NCI-H1417 treated with DMSO at 0.1 percent for 48 hours (cell line): ENCODE measurements at regions not wholly inside any gene's neighbourhood (a gene's known extent, or its start where the extent isn't known, plus 50 kb on each side); places are given as distances from the start of the nearest gene placed in this dataset.
"Not testable (repeated sequence)": the region's sequence is repeated elsewhere in the genome, so short reads cannot be mapped to it uniquely, and the experiment has no call there.

Experiments used
- DNase-seq: peaks from one replicate; lab custom pipeline; 2025; lab: John Stamatoyannopoulos, UW

- DNase-seq, result no peak
These were observed 2216.6 kb upstream of the WWC1 start for GRCh38 chr5:166074582-166075481.

DNA sequence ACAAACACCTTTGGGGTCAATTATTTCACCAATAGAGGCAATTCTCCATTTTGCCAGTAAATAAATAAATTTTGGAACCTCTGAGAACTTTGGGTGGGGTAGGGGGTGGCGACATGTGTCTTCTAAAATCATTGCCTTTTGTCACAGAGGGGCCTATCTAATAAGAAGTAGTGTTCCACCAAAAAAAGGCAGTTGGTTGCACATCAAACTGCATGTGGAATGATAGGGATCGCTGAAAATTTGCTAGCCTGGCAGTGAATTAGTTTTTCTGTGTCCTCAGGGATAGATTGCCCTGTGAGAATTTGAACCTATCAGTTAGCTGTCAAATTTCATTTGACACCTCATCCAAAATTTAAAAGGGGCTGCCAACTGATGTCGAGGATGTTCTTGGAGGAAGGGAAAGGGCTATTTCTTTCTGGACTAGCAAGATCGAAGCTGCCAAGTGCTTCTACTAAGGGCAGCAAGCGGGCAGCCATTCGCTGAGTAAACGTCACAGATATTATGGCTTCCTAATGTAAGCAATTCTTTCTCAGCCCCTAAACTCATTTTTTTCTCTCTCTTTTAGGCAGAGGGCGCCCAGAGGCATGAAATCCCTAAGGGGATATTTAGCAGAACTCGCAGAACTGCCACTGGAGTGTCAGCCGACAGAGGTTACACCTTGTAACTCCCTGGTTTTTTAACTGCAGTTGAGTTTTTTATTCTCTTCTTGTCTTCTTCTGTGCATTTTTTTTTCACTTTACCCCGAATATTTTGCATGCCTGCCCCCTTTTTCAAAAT, 2208.1 kb upstream of the WWC1 start:
- no peak for DNase-seq

DNA sequence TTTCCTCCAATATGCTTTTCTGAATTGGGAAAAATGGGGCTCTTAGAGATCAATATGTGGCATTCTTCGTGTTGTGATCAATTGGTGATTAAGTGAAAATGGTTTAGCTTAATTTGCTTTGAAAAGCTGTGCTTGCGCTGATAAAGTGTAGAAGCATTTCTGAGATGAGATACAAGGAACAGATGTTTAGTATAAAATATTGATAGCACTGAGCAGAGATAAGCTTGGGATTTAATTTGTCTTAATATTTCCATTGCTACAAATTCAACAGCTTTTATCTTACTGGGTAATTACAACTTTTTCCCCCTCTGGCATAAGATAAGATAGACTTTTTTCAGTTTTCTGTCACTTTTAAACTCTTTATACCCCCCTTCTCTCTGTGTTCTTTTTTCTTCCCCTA, 2204.9 kb upstream of the WWC1 start:
- no peak for DNase-seq

DNA sequence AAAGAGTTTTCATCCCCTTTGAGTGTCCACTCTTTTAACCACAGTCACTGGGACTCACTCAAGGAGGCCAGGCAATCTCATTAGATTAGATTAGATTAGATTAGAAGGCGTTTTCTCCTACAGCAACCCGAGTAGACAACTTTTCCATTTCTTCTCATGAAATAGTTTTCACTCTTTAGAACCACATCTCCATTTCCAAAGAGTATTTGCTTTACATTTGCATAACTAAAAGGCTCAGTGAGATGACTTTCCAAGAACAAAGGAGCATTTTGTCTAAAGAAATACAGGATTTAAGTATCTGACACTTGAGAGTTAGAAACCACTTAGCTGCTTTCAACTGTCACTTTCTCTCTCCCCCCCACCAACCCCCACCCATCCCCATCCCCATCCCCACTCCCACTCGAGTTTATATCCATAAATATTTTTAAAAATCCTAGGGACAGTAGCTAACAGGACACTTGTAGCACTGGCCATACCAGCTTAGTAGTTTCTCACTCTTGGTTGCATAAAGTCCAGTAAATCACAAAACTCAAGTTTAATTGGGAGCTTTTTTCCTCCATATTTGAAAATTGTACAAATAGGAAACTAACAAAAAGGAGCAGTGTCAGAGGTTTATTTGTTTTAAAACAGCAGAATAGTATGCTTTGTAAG, 2202.9 kb upstream of the WWC1 start:
- no peak for DNase-seq

GRCh38 chr5:166091931-166092330, 2199.5 kb upstream of the WWC1 start:
- no peak for DNase-seq

GRCh38 chr5:166093312-166093711, 2198.1 kb upstream of the WWC1 start:
- DNase-seq, result no peak

GRCh38 chr5:166102947-166103346, 2188.5 kb upstream of the WWC1 start:
- DNase-seq, result no peak

DNA sequence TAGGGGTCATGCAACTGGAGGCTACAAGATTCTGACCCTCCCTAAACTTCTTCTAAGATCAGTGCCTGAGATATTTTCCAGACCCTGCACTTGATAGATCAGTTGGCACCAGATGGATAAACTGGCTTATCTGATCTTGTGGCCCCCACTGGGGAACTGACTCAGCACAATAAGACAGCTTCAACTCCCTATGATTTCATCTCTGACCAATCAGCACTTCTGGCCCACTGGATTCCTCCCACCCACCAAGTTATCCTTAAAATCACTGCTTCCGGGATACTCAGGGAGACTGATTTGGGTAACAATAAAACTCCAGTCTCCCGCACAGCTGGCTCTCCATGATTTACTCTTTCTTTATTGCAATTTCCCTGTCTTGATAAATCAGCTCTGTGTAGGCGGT, 2180.4 kb upstream of the WWC1 start:
- DNase-seq, result no peak

- no peak for DNase-seq
These were observed 2174.1 kb upstream of the WWC1 start for GRCh38 chr5:166117072-166118066.

DNA sequence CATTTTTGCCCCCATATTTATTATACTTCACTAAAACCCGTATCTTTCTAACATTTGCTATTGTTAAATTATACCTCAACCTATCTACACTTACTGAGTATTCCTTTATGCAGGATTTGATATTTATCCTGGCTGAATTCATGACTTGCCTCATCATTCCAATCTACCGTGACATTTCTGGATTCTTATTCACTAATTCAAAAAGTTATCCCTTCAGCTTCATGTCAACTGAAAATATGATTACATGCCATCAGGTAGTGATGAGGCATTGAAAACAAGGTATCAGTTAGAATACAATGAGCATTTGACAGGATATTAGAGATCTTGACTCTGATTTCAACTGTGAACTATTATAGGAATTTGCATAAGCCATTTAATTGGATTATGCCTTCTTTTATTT, 2171.9 kb upstream of the WWC1 start:
- DNase-seq, result no peak

DNA sequence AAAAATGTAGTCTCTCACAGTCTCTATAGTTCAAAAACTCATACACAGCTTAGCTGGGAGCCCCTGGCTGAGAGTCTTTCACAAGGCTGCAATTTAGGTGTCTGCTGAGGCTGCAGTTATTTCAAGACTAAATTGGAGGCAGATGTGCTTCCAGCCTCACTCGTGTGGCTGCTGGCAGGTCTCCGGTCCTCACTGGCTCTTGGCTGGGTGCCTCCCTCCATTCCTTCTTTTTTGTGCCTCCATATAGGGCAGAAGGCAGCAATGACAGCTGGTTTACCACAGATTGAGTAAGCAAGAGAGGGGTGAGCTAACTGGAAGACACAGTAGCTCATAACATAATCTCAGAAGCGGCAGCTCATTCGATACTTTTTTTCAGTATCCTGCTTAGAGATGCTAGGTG, 2167.7 kb upstream of the WWC1 start:
- no peak for DNase-seq

DNA sequence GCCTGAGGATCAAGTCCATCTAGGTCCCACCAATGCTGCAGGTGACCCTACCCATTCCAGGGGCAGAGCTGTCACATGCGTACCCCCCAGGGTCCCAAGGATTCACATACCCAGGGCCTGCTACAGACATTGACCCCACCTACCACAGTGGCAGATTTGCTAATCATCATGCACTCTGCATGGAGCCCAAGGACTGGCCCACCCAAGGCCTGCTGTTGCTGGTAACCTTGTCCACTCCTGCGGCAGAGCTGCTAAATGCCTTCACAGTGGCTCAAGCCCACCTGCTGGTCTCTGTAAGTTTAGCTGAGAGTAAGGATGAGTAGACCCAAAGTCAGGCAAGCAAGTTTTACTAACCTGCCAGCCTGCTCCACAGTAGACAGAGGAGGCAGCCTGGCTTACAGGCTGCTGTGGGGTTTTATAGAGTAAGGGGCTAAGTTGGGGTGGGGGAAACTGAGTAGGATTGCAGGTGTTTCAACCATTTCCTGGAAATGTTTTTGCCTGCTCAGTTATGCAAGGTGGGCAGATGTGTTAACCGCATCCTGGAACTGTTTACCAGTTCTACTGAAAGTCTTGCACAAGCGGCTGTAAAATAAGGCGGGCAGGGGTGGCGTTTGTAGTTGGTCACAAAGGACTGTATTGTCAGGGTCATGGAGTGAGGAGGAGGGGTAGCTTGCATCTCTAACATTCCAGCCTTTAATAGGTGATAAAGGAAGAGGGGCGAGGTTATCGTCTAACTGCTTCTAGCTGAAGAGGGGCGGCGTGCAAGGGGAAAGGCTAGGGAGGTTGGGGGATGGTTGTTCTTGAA, 2163.5 kb upstream of the WWC1 start:
- DNase-seq, result no peak

GRCh38 chr5:166145107-166145506, 2146.3 kb upstream of the WWC1 start:
- not testable (repeated sequence) for DNase-seq

DNA sequence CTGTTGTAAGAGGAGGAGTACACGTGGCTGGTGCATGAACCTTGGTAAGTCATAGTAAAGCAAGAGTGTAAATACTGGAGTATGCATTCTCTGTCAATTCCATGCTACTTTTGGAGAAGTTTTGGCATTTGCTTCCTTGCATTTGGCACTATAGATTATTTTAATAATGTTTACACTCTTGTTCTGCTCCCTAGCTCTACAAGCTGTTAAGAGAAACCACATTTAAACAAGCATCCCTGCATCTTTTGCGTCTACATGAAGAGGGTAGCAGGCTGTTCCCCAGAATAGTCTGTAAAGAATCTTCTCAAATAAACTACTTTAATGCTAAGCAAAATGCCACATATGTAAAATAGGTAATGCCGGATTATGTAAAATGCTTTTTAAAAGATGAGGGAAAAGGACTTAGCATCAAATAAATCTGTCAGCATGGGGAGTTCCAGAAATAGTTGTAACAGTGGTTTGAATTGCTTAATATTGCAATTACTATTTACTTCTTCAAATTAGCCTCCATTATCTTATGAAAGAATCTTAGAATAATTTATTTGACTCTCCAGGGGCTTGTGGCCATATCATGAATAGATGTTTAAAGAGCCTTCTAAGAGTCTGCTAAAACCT, 2127.3 kb upstream of the WWC1 start:
- DNase-seq, result no peak

- no peak for DNase-seq
These were observed 2125.8 kb upstream of the WWC1 start for GRCh38 chr5:166165596-166165995.

GRCh38 chr5:166166071-166166470, 2125.4 kb upstream of the WWC1 start:
- DNase-seq, result no peak

DNA sequence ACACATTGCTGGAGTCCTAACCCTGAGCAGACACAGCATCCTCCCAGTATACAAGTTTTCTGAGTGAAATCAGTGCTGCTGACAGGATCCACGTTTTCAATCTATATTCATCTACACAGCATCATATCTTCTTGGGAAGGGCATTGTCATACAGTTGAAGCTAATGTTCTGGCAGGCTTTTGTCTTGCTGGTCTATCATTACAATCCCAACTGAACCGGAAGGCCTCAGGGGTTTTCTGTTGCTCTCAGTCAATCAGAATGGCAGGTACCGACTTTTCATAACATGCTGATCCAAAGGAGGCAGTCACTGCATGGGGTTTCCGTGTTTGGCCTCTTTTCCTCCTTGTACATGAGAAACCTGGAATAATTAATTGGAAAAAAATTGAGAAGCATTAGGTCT, 2118.8 kb upstream of the WWC1 start:
- no peak for DNase-seq

GRCh38 chr5:166178411-166179080, 2112.9 kb upstream of the WWC1 start:
- no peak for DNase-seq

DNA sequence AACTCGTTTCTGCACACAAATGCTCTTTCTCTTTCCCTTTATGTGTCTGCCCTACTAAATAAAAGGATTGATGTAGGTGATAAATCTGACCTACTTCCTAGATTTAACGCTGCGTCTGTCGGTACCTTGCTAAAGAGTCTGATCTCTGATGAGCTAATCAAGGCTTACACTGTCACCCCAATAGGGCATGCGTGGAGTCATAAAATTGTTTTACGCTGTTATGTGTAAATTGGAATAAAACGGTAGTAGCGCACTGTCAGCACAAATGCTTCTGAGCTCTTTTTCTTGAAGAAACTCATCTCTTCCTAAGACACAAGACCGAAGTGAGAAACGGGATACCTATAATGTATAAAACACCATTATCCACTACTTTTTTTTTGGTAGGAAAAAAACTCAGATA, 2106.3 kb upstream of the WWC1 start:
- no peak for DNase-seq
